HG02642 (cell line): ENCODE measurements at regions not wholly inside any gene's neighbourhood (a gene's known extent, or its start where the extent isn't known, plus 50 kb on each side); places are given as distances from the start of the nearest gene placed in this dataset.
"Not testable (repeated sequence)": the region's sequence is repeated elsewhere in the genome, so short reads cannot be mapped to it uniquely, and the experiment has no call there.

ENCODE experiments used
- ATAC-seq: cut with Tn5 transposase; IDR thresholded peaks from one replicate; pipeline ENCODE4 v1.9.1; 2021; ENCODE audit warnings: mild to moderate bottlenecking; ENCODE audit not compliant: unreplicated experiment, poor library complexity

DNA sequence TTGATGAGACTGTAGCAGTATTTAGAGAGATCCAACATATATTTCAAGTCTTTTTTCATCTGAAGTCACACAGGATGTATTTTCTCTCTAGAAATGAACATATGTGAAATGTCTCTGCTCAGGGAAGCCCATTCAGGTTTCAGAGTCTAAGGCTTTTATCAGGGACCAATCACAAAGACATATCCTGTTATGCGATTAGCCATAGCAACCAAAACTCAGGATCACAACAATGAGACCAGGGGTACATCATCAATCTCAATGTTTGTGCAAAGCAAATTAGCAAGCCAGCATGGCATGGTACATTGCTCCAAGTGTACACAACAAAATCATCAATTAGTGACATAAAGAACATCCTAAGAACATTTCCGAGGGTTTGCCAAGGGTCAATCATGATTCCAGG lies 99.2 kb upstream of the AMN1 start:
- no peak for ATAC-seq

DNA sequence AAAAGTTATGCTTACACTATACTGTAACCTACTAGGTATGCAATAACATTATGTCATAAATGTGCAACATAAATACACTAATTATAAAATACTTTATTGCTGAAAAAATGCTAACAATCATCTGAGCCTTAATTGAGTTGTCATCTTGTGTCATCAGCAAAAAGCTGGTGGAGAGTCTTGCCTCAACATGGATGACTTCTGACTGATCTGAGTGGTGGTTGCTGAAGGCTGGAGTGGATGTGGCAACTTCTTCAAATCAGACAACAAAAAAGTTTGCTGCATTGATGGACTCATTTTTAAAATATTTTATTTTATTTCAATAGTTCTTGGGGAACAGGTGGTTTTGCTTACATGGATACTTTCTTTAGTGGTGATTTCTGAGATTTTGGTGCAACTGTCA lies 93.9 kb upstream of the AMN1 start:
- no peak for ATAC-seq

GRCh38 chr12:31821484-31821883 lies 92.7 kb upstream of the AMN1 start:
- ATAC-seq: no peak

DNA sequence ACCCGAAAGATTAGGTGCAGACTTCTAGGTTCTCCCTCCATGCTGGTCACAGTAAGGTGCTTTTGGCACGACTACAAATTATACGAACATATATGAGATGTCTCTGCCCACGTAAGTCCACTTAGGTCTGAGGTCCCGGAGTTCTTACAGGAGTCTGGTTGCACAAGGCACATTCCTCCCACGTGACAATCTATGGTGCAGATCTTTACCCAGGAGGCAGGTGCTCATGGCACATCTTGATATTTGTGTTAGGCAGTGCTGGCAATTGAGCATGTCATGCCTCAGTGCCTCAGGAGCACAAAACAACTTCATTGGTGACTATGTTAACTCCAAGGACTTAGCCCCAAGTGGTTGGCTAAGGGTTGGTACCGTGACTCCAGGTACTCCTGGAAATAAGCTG lies 92.0 kb upstream of the AMN1 start:
- ATAC-seq: no peak

DNA sequence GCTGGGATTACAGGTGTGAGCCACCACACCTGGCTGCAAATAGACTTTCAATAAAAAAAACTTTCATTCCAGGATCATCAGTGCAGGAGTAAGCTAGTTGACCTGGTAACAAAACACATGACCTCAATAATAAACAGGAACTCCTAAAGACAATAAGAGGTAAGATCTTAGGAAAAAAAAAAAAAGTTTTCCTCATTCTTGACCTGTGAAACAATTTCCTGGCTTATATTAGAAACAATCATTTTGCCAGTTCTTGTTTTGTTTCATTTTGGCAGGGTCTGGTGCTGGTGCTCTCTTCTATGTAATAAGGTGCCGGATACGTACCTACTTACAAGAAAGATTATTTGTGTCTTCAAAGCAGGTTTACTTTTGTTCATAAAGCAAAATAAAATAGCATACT lies 90.6 kb upstream of the AMN1 start:
- ATAC-seq: no peak

DNA sequence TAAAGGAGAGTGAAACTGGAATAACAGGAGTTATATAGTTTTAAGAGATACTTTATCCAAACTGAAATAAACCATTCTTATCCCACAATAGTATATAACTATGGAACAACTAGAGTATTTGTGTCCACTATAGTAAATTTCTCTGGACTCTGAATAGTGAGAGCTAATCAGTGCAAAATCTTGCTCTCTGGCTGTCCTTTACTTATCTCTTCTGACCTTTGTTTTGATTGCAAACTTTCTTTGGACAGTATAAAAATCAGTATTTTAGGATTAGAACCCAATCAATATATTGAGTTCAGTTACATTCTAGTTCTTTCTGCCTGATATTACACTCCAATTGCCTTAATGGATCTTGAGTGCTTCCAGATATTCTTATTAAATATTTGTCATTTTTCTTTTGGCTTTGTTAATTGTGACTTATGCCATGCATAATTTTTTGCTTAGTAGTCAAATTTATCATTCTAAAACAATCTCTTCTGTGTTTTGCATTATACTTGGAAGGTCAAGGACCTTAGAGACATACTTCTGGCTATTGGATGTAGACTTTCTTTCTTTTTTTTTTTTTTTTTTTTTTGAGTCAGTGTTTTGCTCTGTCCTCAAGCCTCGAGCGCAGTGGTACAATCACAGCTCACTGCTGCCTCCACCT lies 89.9 kb upstream of the AMN1 start:
- ATAC-seq: no peak

- ATAC-seq: no peak
Observed at GRCh38 chr12:31817120-31817519, 88.3 kb upstream of the AMN1 start.

DNA sequence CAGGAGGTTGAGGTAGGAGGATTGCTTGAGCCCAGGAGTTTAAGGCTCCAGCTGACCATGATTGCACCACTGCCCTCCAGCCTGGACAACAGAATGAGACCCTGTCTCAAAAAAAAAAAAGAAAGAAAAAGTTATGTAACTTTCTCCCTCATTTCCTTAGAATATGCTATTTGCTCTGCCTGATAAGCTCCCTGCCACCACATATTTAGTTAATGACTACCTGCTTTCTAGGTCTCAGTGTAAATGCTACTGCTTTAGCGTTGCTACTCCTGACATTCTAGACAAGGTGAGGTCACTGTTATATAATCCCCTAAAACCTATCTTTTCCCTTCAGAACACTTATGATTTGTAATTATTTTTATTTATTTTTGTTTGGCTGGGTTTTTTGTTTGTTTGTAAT lies 86.3 kb upstream of the AMN1 start:
- no peak for ATAC-seq

GRCh38 chr12:31813305-31813704 lies 84.5 kb upstream of the AMN1 start:
- no peak for ATAC-seq

DNA sequence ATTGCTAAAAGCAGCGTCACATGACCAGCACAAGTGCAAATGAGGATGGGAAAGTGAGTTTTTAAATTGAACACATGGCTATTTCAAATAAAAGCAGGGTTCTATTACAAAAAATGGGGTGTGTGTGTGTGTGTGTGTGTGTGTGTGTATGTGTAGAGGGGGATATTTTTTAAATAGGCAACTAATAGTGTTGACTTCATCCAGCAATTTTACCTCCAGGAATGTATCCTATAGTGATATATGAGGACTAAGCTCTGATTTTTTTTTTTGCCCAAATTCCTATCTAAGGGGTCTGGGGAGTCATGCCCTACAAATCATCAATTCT lies 78.9 kb upstream of the AMN1 start:
- ATAC-seq: no peak

DNA sequence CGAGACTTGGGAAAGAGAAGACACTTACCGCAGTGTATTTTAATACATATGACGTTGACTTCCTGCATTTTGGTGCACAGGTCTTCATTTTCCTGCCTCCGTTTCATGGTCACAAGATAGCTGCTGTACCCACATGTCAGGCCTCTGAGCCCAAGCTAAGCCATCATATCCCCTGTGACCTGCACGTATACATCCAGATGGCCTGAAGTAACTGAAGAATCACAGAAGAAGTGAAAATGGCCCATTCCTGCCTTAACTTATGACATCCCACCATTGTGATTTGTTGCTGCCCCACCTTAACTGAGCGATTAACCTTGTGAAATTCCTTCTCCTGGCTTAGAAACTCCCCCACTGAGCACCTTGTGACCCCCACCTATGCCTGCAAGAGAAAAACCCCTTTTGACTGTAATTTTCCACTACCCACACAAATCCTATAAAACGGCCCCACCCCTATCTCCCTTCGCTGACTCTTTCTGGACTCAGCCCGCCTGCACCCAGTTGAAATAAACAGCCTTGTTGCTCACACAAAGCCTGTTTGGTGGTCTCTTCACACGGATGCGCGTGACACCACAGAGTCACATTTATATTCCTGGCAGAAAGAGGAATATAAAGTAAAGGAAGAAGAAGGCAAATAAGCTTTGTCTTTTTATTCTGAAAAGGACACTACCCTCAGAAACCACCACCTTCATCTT lies 78.4 kb upstream of the AMN1 start:
- not testable (repeated sequence) for ATAC-seq

GRCh38 chr12:31805681-31806080 lies 76.9 kb upstream of the AMN1 start:
- ATAC-seq: not testable (repeated sequence)

GRCh38 chr12:31804707-31805106 lies 75.9 kb upstream of the AMN1 start:
- not testable (repeated sequence) for ATAC-seq

GRCh38 chr12:31804185-31804504 lies 75.3 kb upstream of the AMN1 start:
- no peak for ATAC-seq

GRCh38 chr12:31803306-31804184 lies 74.7 kb upstream of the AMN1 start:
- ATAC-seq: no peak

DNA sequence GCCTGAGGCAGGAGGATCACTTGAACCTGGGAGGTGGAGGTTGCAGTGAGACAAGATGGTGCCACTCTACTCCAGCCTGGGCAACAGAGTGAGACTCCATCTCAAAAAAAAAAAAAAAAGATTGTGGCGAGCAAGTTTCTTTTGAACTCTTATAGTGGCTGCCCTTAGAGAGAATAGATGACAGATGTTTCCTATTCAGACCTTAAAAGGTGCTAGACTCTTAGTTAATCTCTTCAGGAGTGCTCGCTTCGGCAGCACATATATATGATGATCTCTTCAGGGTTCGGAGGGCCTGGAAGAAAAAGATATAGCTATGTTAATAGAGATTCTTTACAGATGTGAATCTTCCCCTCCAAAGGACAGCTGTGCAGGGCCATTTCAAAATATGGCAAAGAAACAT lies 73.1 kb upstream of the AMN1 start:
- no peak for ATAC-seq

DNA sequence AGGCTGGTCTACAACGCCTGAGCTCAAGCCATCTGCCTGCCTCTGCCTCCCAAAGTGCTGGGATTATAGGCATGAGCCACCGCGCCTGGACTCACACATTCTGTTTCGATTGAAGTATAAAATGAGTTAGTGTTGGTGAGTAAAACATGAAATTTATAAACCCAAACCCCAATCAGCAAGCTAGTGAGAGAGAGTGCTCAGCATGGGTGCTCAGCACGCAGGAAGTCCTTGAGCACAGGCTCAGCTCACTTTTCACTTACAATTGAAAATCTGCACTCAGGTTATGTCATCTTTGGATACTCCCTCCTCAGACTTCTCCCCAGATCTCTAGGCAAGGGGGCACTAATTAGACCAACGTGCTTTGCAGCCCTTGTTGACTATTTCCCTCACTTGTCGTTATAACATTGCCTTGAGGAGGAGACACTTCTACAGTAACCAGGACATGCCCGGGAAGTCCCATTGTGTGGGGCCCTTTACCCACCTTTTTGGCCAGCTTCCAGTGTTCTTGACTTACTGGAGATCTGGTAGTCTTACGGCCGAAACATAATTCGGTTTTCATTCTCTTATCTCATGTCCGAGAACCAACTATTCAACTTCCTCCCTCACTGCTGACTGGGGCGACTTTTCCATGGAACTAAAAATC lies 68.5 kb upstream of the AMN1 start:
- ATAC-seq: no peak

DNA sequence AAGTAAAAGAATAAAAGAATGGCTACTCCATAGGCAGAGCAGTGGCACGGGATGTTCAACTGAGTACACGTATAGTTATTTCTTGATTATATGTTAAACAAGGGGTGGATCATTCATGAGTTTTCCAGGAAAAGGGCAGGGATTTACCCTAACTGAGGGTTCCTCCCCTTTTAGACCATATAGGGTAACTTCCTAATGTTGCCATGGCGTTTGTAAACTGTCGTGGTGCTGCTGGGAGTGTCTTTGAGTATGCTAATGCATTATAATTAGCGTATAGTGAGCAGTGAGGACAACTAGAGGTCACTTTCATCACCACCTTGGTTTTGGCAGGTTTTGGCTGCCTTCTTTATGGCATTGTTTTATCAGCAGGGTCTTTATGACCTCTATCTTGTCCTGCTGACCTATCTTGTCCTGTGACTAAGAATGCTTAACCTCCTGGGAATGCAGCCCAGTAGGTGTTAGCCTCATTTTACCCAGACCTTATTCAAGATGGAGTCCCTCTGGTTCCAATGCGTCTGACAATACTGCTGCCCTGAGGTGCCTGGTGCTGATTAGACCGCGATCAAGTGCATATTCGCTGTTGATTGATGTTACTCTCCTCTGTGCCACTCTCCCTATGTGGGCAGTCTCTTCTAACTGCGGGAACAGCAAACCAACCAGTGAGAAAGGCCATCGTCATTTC lies 67.6 kb upstream of the AMN1 start:
- ATAC-seq: no peak

DNA sequence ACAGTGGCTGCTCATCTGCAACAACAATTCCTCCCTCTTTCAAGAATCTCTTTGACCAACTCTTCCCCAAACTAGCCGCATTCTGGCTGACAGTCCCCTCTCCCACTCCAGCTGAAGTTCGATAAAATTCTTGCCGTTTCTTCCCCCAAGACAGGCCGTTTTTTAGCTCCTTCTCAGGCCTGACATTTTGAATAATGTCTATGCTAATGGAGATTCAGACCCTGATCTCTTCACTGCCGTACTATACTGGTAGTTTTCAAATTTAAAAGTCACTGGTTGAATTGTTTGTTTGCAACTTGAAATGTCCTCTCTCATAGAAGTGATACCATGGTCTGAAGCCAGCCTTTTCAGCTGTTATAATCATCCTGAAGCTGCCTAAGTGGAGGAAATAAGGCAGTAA lies 65.9 kb upstream of the AMN1 start:
- ATAC-seq: no peak

DNA sequence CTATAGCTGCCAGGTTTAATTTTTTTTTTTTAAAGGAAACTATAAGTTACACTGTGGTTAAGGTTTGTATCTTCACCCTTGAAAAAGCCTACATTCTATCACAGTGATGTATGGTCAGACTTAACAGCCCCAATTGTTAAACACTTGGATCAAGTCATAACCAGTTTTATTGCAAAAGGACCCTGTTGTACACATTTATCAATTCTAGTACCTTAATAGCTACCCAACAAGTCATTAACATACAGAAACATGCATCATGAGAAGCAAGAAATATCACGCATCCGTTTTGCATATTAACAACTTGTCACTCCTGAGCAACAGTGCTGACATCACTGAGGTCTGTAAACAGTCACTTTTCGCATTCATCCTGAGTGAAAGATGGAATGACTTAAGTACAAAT lies 62.4 kb upstream of the AMN1 start:
- ATAC-seq: not testable (repeated sequence)

- no peak for ATAC-seq
Observed at GRCh38 chr12:31790759-31791158, 61.9 kb upstream of the AMN1 start.
